Activated CD4-positive, alpha-beta memory T cell treated with anti-CD3 and anti-CD28 coated beads for 36 hours (primary cell): ENCODE measurements at regions not wholly inside any gene's neighbourhood (a gene's known extent, or its start where the extent isn't known, plus 50 kb on each side); places are given as distances from the start of the nearest gene placed in this dataset.
"Not testable (repeated sequence)": the region's sequence is repeated elsewhere in the genome, so short reads cannot be mapped to it uniquely, and the experiment has no call there.

Source experiments
- CTCF ChIA-PET: fragments of 350-600 bp; sonication (Branson Sonifier 250); formaldehyde crosslinking; loops from one replicate; lab custom pipeline; 2021; ENCODE audit warnings: antibody characterized with exemption, inconsistent platforms; lab: Charles Lee
- POLR2A ChIA-PET: fragments of 350-600 bp; sonication (Branson Sonifier 250); formaldehyde crosslinking; loops from one replicate; lab custom pipeline; 2021; ENCODE audit warnings: antibody characterized with exemption; lab: Charles Lee
- DNase-seq: peaks from one replicate; pipeline ENCODE4 v3.0.0-alpha.2; 2020
- H3K27ac Mint-ChIP-seq: one replicate; pipeline ENCODE4 v1.8.0; 2021; ENCODE audit warnings: mixed read lengths
- H3K27me3 Mint-ChIP-seq: one replicate; pipeline ENCODE4 v1.8.0; 2021; ENCODE audit warnings: mixed read lengths
- H3K36me3 Mint-ChIP-seq: one replicate; pipeline ENCODE4 v1.8.0; 2021; ENCODE audit warnings: mixed read lengths
- H3K4me1 Mint-ChIP-seq: one replicate; pipeline ENCODE4 v1.8.0; 2021; ENCODE audit warnings: low read depth, mixed read lengths
- H3K4me3 Mint-ChIP-seq: one replicate; pipeline ENCODE4 v1.8.0; 2021; ENCODE audit warnings: mild to moderate bottlenecking, mixed read lengths
- H3K9me3 Mint-ChIP-seq: one replicate; pipeline ENCODE4 v1.8.0; 2021; ENCODE audit warnings: mixed read lengths
- intact Hi-C: fragments of 100-400 bp; cut with micrococcal nuclease; formaldehyde crosslinking; loops from one replicate; pipeline ENCODE4 v1.15.1; 2023

DNA sequence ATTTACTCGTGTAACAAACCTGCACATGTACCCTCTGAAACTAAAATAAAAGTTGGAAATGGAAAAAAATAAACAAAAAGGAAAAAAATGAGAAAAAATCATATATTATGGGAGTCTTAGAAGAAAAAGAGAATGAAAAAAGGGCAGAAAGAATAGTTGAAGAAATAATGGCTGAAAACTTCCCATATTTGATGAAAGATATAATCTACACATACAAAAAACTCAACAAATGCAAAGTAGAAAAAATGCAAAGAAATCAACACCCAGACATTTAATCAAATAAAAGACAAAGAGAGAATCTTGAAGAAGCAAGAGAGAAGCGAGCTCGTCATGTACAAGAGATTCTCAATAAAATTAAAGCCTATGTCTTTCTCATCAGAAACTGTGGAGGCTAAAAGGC is 73.8 kb downstream of the SLC25A46 start:
- POLR2A ChIA-PET: no interaction called here
- intact Hi-C loops: no loop called here
- no peaks in the 10 kb centered on the region for H3K4me1 Mint-ChIP-seq
- CTCF ChIA-PET: no interaction called here
- no peak overlapping the region for H3K4me3 Mint-ChIP-seq
- H3K9me3 Mint-ChIP-seq: peaks cover 2% of the 10 kb centered on the region
- no peaks in the 10 kb centered on the region for H3K36me3 Mint-ChIP-seq
- H3K27me3 Mint-ChIP-seq: peaks cover 1% of the 10 kb centered on the region
- no peak overlapping the region for H3K27ac Mint-ChIP-seq
- no peak for DNase-seq

DNA sequence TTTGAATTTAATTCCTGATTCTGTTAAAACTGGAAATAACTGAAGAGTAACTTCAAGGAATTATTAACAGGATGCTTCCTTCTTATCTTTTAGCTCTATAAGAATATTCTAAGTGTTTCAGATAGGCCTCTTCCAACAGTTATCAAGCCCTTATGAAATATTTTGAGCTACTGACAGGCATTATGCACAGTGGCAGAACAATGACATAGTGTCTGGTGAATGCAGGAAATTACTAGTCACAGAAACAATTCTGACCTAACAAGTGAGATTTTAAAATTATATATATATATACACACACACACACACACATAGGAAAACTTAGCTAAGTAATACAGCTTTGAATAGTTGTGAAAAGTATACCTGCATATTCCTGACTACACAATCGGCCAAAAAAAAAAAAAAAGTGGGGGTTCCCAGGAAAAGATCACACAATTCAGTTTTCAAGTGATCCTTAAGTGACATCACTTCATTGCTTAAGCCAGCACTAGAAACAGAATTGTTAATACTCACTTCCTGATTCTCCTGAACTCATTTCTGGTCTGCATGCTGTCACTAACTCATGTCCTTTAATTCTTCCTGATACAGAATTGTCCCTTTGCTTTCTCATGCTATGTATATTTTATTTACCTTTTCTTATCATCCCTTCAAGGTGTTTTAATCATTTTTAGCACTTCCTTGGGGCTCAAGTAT is 77.3 kb downstream of the SLC25A46 start:
- Mint-ChIP-seq H3K4me3 (no peak overlapping the region), H3K27me3 (peaks cover 1% of the 10 kb centered on the region), H3K27ac (no peak overlapping the region), H3K4me1 (no peaks in the 10 kb centered on the region), H3K36me3 (no peaks in the 10 kb centered on the region), H3K9me3 (peaks cover 2% of the 10 kb centered on the region)
- POLR2A ChIA-PET: no interaction called here
- intact Hi-C loops: no loop called here
- no peak for DNase-seq
- CTCF ChIA-PET: no interaction called here

DNA sequence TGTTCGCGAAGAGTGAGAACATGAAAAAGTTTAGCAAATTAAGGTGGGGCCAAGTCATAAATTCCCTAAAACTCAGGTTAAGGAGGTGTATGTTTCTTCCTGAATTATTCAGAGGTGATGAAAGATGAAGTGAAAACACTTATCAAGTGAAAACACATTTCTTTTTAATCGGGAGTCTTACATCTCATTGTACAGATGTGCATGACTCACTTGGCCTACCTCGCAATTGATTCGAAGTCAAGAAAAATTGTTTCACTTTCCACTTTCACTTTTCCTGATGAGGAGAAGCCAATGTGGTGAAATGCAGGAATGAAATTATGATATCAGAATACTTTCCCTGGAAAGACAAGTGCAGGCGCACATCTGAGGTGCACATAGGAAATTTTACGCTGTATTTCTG is 78.7 kb downstream of the SLC25A46 start:
- H3K4me1 Mint-ChIP-seq: no peaks in the 10 kb centered on the region
- H3K27me3 Mint-ChIP-seq: peaks cover 1% of the 10 kb centered on the region
- H3K27ac Mint-ChIP-seq: no peak overlapping the region
- H3K4me3 Mint-ChIP-seq: no peak overlapping the region
- no peak for DNase-seq
- intact Hi-C loops: no loop called here
- CTCF ChIA-PET: no interaction called here
- peaks cover 2% of the 10 kb centered on the region for H3K9me3 Mint-ChIP-seq
- no peaks in the 10 kb centered on the region for H3K36me3 Mint-ChIP-seq
- POLR2A ChIA-PET: no interaction called here

DNA sequence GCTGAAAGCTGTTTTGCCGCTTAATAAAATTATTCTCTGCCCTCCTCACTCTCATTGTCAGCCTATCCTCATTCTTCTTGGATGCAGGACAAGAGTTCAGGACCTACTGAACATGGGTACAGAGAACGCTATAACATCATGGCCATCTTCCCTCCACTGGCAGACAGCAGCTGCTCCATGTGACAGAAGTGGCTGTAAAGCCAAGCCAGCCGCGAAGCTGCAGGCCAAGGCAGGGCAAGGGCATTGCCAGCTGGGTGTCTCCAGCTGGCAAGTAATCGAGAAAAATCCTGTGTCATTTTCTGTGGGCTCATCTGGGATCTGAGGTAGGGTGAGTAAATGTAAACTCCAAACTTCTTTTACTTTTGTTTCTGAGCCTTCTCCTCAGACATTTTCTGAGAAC is 84.8 kb downstream of the SLC25A46 start:
- no peak overlapping the region for H3K27ac Mint-ChIP-seq
- DNase-seq: no peak
- intact Hi-C loops: no loop called here
- CTCF ChIA-PET: no interaction called here
- H3K9me3 Mint-ChIP-seq: peaks cover 29% of the 10 kb centered on the region
- POLR2A ChIA-PET: no interaction called here
- no peaks in the 10 kb centered on the region for H3K36me3 Mint-ChIP-seq
- no peak overlapping the region for H3K4me3 Mint-ChIP-seq
- no peaks in the 10 kb centered on the region for H3K27me3 Mint-ChIP-seq
- H3K4me1 Mint-ChIP-seq: no peaks in the 10 kb centered on the region

DNA sequence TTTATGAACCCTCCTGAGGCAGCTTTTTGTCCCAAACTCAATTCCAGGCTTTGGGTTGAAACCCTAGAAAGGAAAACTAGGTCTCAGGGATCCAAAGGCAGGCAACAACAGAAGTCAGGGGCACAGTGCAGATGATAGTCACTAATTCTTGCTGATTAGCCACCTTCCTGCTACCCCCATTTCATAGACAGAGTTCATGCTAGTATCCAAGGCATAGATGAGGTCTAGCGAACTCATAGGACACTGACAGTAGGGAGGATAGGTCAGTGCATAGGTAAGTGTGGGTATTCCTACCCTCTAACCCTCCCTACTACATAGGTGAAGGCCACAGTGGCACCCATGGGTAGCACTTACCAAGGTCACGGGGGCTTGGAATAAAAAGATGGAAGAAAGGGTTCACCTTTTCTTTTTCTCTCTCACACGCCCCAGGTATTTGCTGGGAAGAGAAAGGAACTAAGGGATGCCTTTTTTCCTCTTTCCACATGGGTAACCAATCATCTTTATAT is 86.2 kb downstream of the SLC25A46 start:
- Mint-ChIP-seq H3K27me3 (no peaks in the 10 kb centered on the region), H3K36me3 (no peaks in the 10 kb centered on the region), H3K9me3 (peaks cover 41% of the 10 kb centered on the region), H3K4me3 (no peak overlapping the region), H3K4me1 (no peaks in the 10 kb centered on the region), H3K27ac (no peak overlapping the region)
- intact Hi-C loops: no loop called here
- DNase-seq: no peak
- ChIA-PET POLR2A (no interaction called here), CTCF (no interaction called here)

DNA sequence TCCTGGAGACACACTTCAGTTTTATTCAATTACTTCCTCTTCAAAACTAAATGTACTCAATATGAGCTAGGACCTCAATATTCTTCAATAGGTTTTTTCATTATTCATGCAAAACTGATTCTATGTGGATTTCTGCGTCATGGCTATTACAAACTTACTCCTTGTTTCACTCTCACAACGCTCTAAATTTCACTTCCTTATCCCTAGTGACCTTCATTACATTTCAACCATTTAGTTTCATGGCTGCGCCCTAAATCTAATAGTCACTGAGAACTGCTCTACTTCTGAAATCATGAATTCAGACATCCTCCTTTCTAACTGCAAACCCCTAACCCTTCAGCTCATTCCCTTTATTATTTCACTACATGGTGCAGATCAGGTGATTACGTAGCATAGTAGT is 93.9 kb downstream of the SLC25A46 start:
- Mint-ChIP-seq H3K27me3 (no peaks in the 10 kb centered on the region), H3K4me1 (no peaks in the 10 kb centered on the region), H3K9me3 (peaks cover 20% of the 10 kb centered on the region), H3K36me3 (no peaks in the 10 kb centered on the region), H3K27ac (no peak overlapping the region), H3K4me3 (no peak overlapping the region)
- DNase-seq: no peak
- intact Hi-C loops: no loop called here
- ChIA-PET CTCF (no interaction called here), POLR2A (no interaction called here)

DNA sequence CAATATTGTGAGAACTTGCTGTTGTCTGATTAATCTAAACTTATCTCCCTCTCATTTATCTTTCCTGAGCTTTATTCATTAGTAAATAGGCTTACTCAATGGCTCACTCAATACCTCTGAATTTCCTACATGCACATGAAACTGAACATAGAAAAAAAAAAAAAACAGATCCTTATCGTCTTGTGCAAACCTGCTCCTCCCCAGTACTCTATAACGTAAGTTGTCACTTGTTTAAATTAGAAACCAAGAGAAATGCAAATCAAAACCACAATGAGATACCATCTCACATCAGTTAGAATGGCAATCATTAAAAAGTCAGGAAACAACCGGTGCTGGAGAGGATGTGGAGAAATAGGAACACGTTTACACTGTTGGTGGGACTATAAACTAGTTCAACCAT is 96.1 kb downstream of the SLC25A46 start:
- CTCF ChIA-PET, H3K27ac Mint-ChIP-seq, intact Hi-C loops, H3K4me3 Mint-ChIP-seq, H3K36me3 Mint-ChIP-seq, H3K4me1 Mint-ChIP-seq, DNase-seq, H3K27me3 Mint-ChIP-seq, H3K9me3 Mint-ChIP-seq, POLR2A ChIA-PET: not testable (repeated sequence)

DNA sequence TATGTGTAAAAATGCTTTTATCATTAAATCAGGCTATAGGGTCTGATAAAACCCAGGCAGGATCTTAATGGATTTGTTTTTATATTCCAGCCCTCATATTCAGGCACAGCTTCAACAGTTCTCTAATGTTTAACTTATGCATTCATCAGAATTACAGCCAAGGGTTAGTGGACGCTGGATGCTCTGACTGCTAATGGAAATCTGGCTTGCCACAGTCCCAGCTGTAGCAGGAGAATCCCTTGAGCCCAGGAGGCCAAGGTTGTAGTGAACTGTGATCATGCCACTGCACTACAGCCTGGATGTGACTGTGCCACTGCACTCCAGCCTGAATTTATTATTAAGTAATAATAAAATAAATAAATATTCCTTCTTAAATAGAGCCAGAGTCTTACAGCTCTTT is 98.0 kb downstream of the SLC25A46 start:
- DNase-seq: no peak
- no peaks in the 10 kb centered on the region for H3K36me3 Mint-ChIP-seq
- peaks cover 4% of the 10 kb centered on the region for H3K27me3 Mint-ChIP-seq
- no peaks in the 10 kb centered on the region for H3K4me1 Mint-ChIP-seq
- peaks cover 2% of the 10 kb centered on the region for H3K9me3 Mint-ChIP-seq
- H3K4me3 Mint-ChIP-seq: no peak overlapping the region
- ChIA-PET CTCF (no interaction called here), POLR2A (no interaction called here)
- H3K27ac Mint-ChIP-seq: no peak overlapping the region
- intact Hi-C loops: no loop called here

DNA sequence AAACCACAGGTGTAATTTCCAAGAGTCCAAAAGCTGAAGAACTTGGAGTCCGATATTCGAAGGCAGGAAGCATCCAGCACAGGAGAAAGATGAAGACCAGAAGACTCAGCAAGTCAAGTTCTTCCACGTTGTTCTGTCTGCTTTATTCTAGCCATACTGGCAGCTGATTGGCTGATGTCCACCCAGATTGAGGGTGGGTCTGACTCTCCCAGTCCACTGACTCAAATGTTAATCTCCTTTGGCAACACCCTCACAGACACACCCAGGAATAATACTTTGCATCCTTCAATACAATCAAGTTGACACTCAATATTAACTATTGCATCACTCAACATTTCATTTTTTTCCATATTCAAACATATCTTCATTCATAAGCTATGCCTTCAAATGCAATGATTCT is 99.5 kb downstream of the SLC25A46 start:
- H3K27me3 Mint-ChIP-seq, CTCF ChIA-PET, H3K27ac Mint-ChIP-seq, H3K4me3 Mint-ChIP-seq, H3K9me3 Mint-ChIP-seq, H3K36me3 Mint-ChIP-seq, H3K4me1 Mint-ChIP-seq, DNase-seq, POLR2A ChIA-PET, intact Hi-C loops: not testable (repeated sequence)

DNA sequence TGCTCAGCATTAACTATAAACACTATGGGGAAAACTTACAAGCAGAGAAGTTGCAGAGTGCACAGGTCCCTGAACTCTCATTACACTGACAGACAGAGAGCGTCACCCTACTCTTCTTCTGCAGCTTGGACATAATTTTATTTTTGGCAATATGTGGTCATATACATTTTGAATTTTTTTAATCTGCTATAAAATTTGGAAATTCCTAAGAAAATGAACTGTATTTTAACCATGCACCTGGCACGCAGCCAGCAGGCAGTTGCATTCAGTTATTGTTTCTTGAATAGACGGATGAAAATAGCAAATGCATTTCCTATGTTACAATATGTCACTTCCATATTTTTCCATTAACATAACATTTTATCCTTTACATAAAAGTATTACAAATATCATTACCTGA is 100.2 kb downstream of the SLC25A46 start:
- Mint-ChIP-seq H3K4me3 (no peak overlapping the region), H3K4me1 (no peaks in the 10 kb centered on the region), H3K36me3 (no peaks in the 10 kb centered on the region), H3K9me3 (peaks cover 2% of the 10 kb centered on the region), H3K27ac (no peak overlapping the region), H3K27me3 (peaks cover 4% of the 10 kb centered on the region)
- ChIA-PET CTCF (no interaction called here), POLR2A (no interaction called here)
- intact Hi-C loops: no loop called here
- no peak for DNase-seq

DNA sequence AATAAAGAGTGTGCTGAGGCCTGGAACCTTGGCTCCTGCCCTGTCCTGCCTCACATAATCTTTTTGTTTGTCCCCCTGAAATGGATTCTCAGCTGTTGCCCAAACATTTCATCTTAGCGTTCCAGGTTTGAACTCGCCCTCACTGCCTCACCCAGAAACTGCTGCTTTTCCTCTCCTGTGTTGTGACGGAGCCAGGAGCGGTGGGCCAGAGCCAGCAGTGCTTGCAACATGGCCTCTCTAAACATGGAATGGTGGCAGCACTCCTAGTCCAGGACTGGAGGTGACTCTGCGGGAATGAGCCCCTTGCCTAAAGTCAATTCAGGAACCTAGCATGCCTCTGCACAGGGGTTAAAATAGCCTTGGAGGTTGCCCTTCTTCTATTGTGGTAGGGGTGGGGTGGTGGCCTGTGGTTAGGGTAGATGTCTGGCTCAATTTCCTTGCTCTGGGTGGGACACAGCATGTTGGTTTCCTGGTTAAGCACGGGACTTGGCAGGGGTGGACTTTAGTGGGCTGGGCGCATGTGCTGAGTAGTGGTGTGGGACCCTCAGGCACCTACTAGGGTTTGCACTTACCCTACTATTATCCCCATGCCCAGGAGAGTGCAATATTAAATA is 101.6 kb downstream of the SLC25A46 start:
- CTCF ChIA-PET: no interaction called here
- peaks cover 4% of the 10 kb centered on the region for H3K27me3 Mint-ChIP-seq
- H3K4me3 Mint-ChIP-seq: no peak overlapping the region
- DNase-seq: no peak
- no peak overlapping the region for H3K27ac Mint-ChIP-seq
- H3K4me1 Mint-ChIP-seq: no peaks in the 10 kb centered on the region
- intact Hi-C loops: no loop called here
- H3K9me3 Mint-ChIP-seq: peaks cover 2% of the 10 kb centered on the region
- H3K36me3 Mint-ChIP-seq: no peaks in the 10 kb centered on the region
- POLR2A ChIA-PET: no interaction called here

DNA sequence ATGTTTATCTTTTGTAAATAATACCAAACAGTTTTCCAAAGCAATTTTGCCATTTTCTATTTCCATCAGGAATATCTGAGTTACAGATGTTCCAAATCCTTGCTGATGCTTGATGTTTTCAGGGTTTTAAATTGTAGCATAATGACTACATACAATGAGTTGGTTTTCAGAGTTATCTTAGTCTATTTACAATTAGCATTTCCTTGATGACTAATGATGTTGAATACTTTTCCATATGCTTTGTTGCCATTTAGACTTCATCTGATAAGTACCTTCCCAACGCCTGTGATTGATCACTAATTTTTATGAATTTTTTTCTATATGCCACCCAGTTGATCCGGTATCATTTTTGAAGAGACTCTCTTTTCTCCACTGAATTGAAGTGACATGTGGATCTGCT is 102.3 kb downstream of the SLC25A46 start:
- Mint-ChIP-seq H3K27ac (no peak overlapping the region), H3K27me3 (peaks cover 4% of the 10 kb centered on the region), H3K4me3 (no peak overlapping the region), H3K36me3 (no peaks in the 10 kb centered on the region), H3K4me1 (no peaks in the 10 kb centered on the region), H3K9me3 (no peaks in the 10 kb centered on the region)
- POLR2A ChIA-PET: no interaction called here
- CTCF ChIA-PET: no interaction called here
- intact Hi-C loops: no loop called here
- DNase-seq: no peak

DNA sequence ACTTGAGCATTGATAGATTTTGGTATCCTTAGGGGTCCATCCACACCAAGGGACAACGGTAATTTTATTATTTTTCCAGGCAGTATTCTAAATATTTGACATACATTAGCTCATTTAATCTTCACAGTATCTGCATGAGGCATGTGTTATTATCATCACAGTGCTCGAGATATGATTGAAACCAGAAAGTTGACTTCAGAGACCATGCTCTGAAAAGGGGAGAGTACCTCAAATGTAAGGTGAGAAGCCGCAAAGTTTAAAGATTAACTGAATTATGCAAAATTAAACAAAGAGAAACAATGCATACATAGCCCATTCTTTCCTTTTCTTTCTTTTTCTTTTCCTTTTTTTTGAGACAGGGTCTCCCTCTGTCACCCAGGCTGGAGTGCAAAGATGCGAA is 104.1 kb downstream of the SLC25A46 start:
- Mint-ChIP-seq H3K4me1 (no peaks in the 10 kb centered on the region), H3K27ac (no peak overlapping the region), H3K9me3 (no peaks in the 10 kb centered on the region), H3K36me3 (no peaks in the 10 kb centered on the region), H3K4me3 (no peak overlapping the region), H3K27me3 (peaks cover 4% of the 10 kb centered on the region)
- no peak for DNase-seq
- CTCF ChIA-PET: no interaction called here
- POLR2A ChIA-PET: no interaction called here
- intact Hi-C loops: no loop called here
